SK-N-SH (cell line): ENCODE measurements at regions not wholly inside any gene's neighbourhood (a gene's known extent, or its start where the extent isn't known, plus 50 kb on each side); places are given as distances from the start of the nearest gene placed in this dataset.

Experiments
- CTCF ChIA-PET: fragments of 300-600, 350-600 bp; formaldehyde crosslinking; extraction: SDS; loops from one replicate; lab custom pipeline; 2021; lab: Yijun Ruan, JAX
- POLR2A ChIA-PET: fragments of 350-600 bp; sonication (Branson Sonifier 250); formaldehyde crosslinking; extraction: SDS; loops from one replicate; lab custom pipeline; 2020; ENCODE audit warnings: antibody characterized with exemption, inconsistent platforms; lab: Yijun Ruan, JAX
- DNase-seq: peaks from one replicate; pipeline ENCODE4 v3.0.0; 2012
- H2AFZ ChIP-seq: fragments of 200-600 bp; sonication (generic); 2 replicates; pipeline ENCODE4 v1.8.1; 2016; ENCODE audit warnings: antibody characterized with exemption, mild to moderate bottlenecking, low read depth
- H3F3A ChIP-seq: fragments of 200-600 bp; sonication (generic); replicated peaks from 2 replicates; pipeline ENCODE3; 2016; ENCODE audit warnings: antibody characterized with exemption, mild to moderate bottlenecking; ENCODE audit not compliant: insufficient read depth
- H3K27ac ChIP-seq, 2 experiments: fragments of 200-500 bp in 1 of 2; fragments of 200-600 bp in 1 of 2; sonication (Bioruptor generic) in 1 of 2; sonication (generic), shearing (Covaris generic) in 1 of 2; 2 replicates each; pipeline versions ENCODE4 v1.5.1 to v1.6.1; 2014 to 2016; ENCODE audit warnings: low read depth in 2 of 2, inconsistent platforms in 1 of 2, low read length in 1 of 2, mild to moderate bottlenecking in 1 of 2, mixed read lengths in 1 of 2
- H3K27me3 ChIP-seq: fragments of 200-600 bp; sonication (generic), shearing (Covaris generic); 2 replicates; pipeline ENCODE4 v1.6.1; 2016; ENCODE audit warnings: mixed run types; ENCODE audit not compliant: insufficient read depth
- H3K36me3 ChIP-seq, 2 experiments: fragments of 200-500 bp in 1 of 2; fragments of 200-600 bp in 1 of 2; sonication (Bioruptor generic) in 1 of 2; sonication (generic) in 1 of 2; replicated peaks in 1 of 2; 2 replicates each; pipeline versions ENCODE3 to v1.5.1; 2014 to 2016; ENCODE audit warnings: low read length in 1 of 2, mild to moderate bottlenecking in 1 of 2; ENCODE audit not compliant: insufficient read depth in 2 of 2, control insufficient read depth in 1 of 2
- H3K4me1 ChIP-seq, 2 experiments: fragments of 200-500 bp in 1 of 2; fragments of 200-600 bp in 1 of 2; sonication (Bioruptor generic) in 1 of 2; sonication (generic), shearing (Covaris generic) in 1 of 2; 2 replicates each; pipeline versions ENCODE4 v1.5.1 to v1.6.1; 2014 to 2016; ENCODE audit warnings: low read depth in 1 of 2, low read length in 1 of 2, mixed run types in 1 of 2; ENCODE audit not compliant: insufficient read depth in 2 of 2, control insufficient read depth in 1 of 2
- H3K4me2 ChIP-seq: fragments of 200-600 bp; sonication (generic), shearing (Covaris generic); 2 replicates; pipeline ENCODE4 v1.6.1; 2017; ENCODE audit warnings: mixed run types
- H3K4me3 ChIP-seq, 2 experiments: fragments of 200-500 bp in 1 of 2; fragments of 200-600 bp in 1 of 2; sonication (Bioruptor generic) in 1 of 2; sonication (generic), shearing (Covaris generic) in 1 of 2; 2 replicates each; pipeline versions ENCODE4 v1.5.1 to v1.8.1; 2014 to 2016; ENCODE audit warnings: low read depth in 2 of 2, inconsistent platforms in 1 of 2, low read length in 1 of 2, mild to moderate bottlenecking in 1 of 2, mixed read lengths in 1 of 2, moderate library complexity in 1 of 2
- H3K79me2 ChIP-seq: fragments of 200-600 bp; sonication (generic); 2 replicates; pipeline ENCODE4 v1.8.1; 2017; ENCODE audit warnings: mild to moderate bottlenecking; ENCODE audit not compliant: insufficient read depth
- H3K9ac ChIP-seq: fragments of 200-600 bp; sonication (generic); 2 replicates; pipeline ENCODE4 v1.6.1; 2017; ENCODE audit warnings: mixed run types
- H3K9me2 ChIP-seq: fragments of 200-600 bp; sonication (generic); 2 replicates; pipeline ENCODE4 v1.6.1; 2017; ENCODE audit warnings: mixed run types
- H3K9me3 ChIP-seq: fragments of 200-600 bp; sonication (generic); 2 replicates; pipeline ENCODE4 v1.6.1; 2017; ENCODE audit warnings: mixed run types, mild to moderate bottlenecking, moderate library complexity
- H4K20me1 ChIP-seq: fragments of 200-600 bp; sonication (generic); 2 replicates; pipeline ENCODE4 v1.6.1; 2017; ENCODE audit warnings: mild to moderate bottlenecking, mixed run types; ENCODE audit not compliant: insufficient read depth
- CHD2 ChIP-seq: fragments of 150-350 bp; IDR thresholded peaks from 2 replicates; pipeline ENCODE4 v1.6.1; 2018; ENCODE audit warnings: low read length; ENCODE audit not compliant: partially characterized antibody
- EP300 ChIP-seq, 2 experiments: IDR thresholded peaks; 2 replicates each; pipeline versions ENCODE4 v1.4.0 to v1.6.1; 2012; ENCODE audit warnings: borderline replicate concordance in 1 of 2, low read depth in 1 of 2, low read length in 1 of 2
- EZH2phosphoT487 ChIP-seq: fragments of 200-600 bp; sonication (generic); IDR thresholded peaks from 2 replicates; pipeline ENCODE4 v1.6.1; 2017; ENCODE audit warnings: low read depth, mixed run types, mild to moderate bottlenecking, antibody characterized with exemption, moderate library complexity, borderline replicate concordance
- FOXJ3 ChIP-seq: sonication (generic); formaldehyde crosslinking; IDR thresholded peaks from 2 replicates; pipeline ENCODE4 v1.5.1; 2020; ENCODE audit warnings: mild to moderate bottlenecking, missing genetic modification reagents
- FOXM1 ChIP-seq: IDR thresholded peaks from 2 replicates; pipeline ENCODE4 v1.4.0; 2012; ENCODE audit warnings: low read depth, mild to moderate bottlenecking
- IRF3 ChIP-seq: fragments of 150-350 bp; IDR thresholded peaks from 2 replicates; pipeline ENCODE4 v1.6.1; 2016; ENCODE audit warnings: mild to moderate bottlenecking, low read depth, low read length
- JUND ChIP-seq: IDR thresholded peaks from 2 replicates; pipeline ENCODE4 v1.4.0; 2012
- MAX ChIP-seq: IDR thresholded peaks from 2 replicates; pipeline ENCODE4 v1.4.0; 2012; ENCODE audit warnings: low read depth
- NFIC ChIP-seq: IDR thresholded peaks from 2 replicates; pipeline ENCODE4 v1.4.0; 2012; ENCODE audit warnings: borderline replicate concordance
- PBX3 ChIP-seq: IDR thresholded peaks from 2 replicates; pipeline ENCODE4; 2012
- POLR2AphosphoS5 ChIP-seq: IDR thresholded peaks from 2 replicates; pipeline ENCODE4 v1.6.1; 2012; ENCODE audit warnings: low read depth, low read length
- RAD21 ChIP-seq: IDR thresholded peaks from 2 replicates; pipeline ENCODE4 v1.6.1; 2012; ENCODE audit warnings: mild to moderate bottlenecking, low read length
- REST ChIP-seq: IDR thresholded peaks from 2 replicates; pipeline ENCODE4 v1.6.1; 2012; ENCODE audit warnings: mild to moderate bottlenecking, low read depth, low read length, moderate library complexity
- RFX5 ChIP-seq: IDR thresholded peaks from 2 replicates; pipeline ENCODE4 v1.6.1; 2012; ENCODE audit warnings: mild to moderate bottlenecking, improper control_type of control experiment, low read length
- SIN3A ChIP-seq: IDR thresholded peaks from 2 replicates; pipeline ENCODE4 v1.6.1; 2012; ENCODE audit warnings: low read depth, mild to moderate bottlenecking, low read length, moderate library complexity, borderline replicate concordance
- TAF1 ChIP-seq: IDR thresholded peaks from 2 replicates; pipeline ENCODE4 v1.6.1; 2012; ENCODE audit warnings: low read depth, mild to moderate bottlenecking, low read length, moderate library complexity, borderline replicate concordance
- TCF12 ChIP-seq: IDR thresholded peaks from 2 replicates; pipeline ENCODE4 v1.4.0; 2012
- TEAD4 ChIP-seq: IDR thresholded peaks from 2 replicates; pipeline ENCODE4 v1.4.0; 2012; ENCODE audit warnings: mild to moderate bottlenecking, borderline replicate concordance; ENCODE audit not compliant: insufficient read depth
- YY1 ChIP-seq: IDR thresholded peaks from 2 replicates; pipeline ENCODE4 v1.4.0; 2012; ENCODE audit warnings: low read depth, mild to moderate bottlenecking
- ZBTB33 ChIP-seq: IDR thresholded peaks from 2 replicates; pipeline ENCODE4 v1.4.0; 2012; ENCODE audit warnings: low read depth, borderline replicate concordance
- WGBS: methylation state at CpG from one replicate; pipeline ENCODE4 v1.1.6; 2017; ENCODE audit warnings: low lambda C conversion rate; 5-methylcytosine and 5-hydroxymethylcytosine counted together

DNA sequence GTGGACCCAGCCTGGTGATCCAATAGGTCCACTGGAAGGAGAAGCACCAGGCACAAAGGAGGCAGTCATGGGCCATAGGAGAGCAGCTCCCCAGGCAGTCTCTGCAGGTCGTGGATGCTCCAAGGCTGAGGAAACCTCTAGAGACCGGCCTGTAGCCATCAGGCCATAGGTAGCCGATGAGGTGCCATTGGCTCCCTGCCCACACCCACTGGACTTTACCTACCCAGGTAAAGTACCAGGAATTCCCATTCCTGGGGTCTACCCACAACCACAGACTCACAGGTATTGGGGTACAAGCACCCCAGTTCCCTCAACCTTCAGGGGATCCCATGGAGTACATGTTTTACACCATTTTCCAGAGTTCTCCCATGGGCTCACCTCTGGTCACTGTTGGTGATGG is 188.0 kb upstream of the TCERG1L start:
- Histone ChIP-seq H3K27me3 (no peaks in the 10 kb centered on the region), H3K4me3 (no peak overlapping the region), H3K9ac (no peak overlapping the region), H3K27ac (no peak overlapping the region), H3K4me2 (no peak overlapping the region), H3K4me1 (no peaks in the 10 kb centered on the region), H3K9me2 (no peaks in the 10 kb centered on the region), H4K20me1 (no peaks in the 10 kb centered on the region), H3K79me2 (no peaks in the 10 kb centered on the region), H3K36me3 (no peaks in the 10 kb centered on the region), H3K9me3 (peaks cover 3% of the 10 kb centered on the region; the same call in 1 of the 2 replicates), H3F3A (no peaks in the 10 kb centered on the region), H2AFZ (no peak overlapping the region)
- ChIA-PET POLR2A (no interaction called here), CTCF (interaction anchor here (1.9 kb wide), 1 partner anchor 46 kb away, joined by 6 read pairs; no protein-coding TSS in a partner anchor)
- 12% methylated on average over 3 of the region's 3 CpGs for WGBS
- DNase-seq: no peak
- TF ChIP-seq ZBTB33 (no peak), TEAD4 (no peak), EZH2phosphoT487 (no peak), FOXJ3 (CRISPR knock-in tag) (no peak), FOXM1 (no peak)

- H3K9me3 ChIP-seq: peaks cover 3% of the 10 kb centered on the region; the same call in 1 of the 2 replicates
- no peaks in the 10 kb centered on the region for H3K79me2 ChIP-seq
- no peak overlapping the region for H2AFZ ChIP-seq
- no peak for TF ChIP-seq POLR2AphosphoS5
- no peak for TF ChIP-seq PBX3
- TF ChIP-seq REST: no peak
- TF ChIP-seq TCF12: no peak
- TF ChIP-seq NFIC: no peak
- no peak for TF ChIP-seq MAX
- no peak for TF ChIP-seq IRF3
- no peak for TF ChIP-seq JUND
- TF ChIP-seq RAD21: no peak
- no peak for TF ChIP-seq TAF1
- no peak for TF ChIP-seq YY1
- no peak for TF ChIP-seq RFX5
- no peak for TF ChIP-seq FOXM1
- no peak for TF ChIP-seq CHD2
- TF ChIP-seq EP300 (IDR thresholded peaks at IDR 0.05; ENCODE audit: borderline replicate concordance in 1 of 2, low read depth in 1 of 2, low read length in 1 of 2): no peak
- no peak for TF ChIP-seq FOXJ3 (CRISPR knock-in tag)
- no peak for TF ChIP-seq SIN3A
- TF ChIP-seq, all 33 proteins: peak for 0
- H3K36me3 ChIP-seq: no peaks in the 10 kb centered on the region
- ChIA-PET CTCF (interaction anchor here (1.9 kb wide), 1 partner anchor 46 kb away, joined by 6 read pairs; no protein-coding TSS in a partner anchor), POLR2A (no interaction called here)
- no peak overlapping the region for H3K27ac ChIP-seq
- no peak for DNase-seq
- H3K4me2 ChIP-seq: no peak overlapping the region
- no peaks in the 10 kb centered on the region for H4K20me1 ChIP-seq
- H3K27me3 ChIP-seq: no peaks in the 10 kb centered on the region
- H3K9ac ChIP-seq: no peak overlapping the region
- no peaks in the 10 kb centered on the region for H3K9me2 ChIP-seq
- no peaks in the 10 kb centered on the region for H3K4me1 ChIP-seq
- WGBS: 29% methylated on average over 5 of the region's 9 CpGs
- H3F3A ChIP-seq: no peaks in the 10 kb centered on the region
- H3K4me3 ChIP-seq: no peak overlapping the region
These were observed 188.7 kb upstream of the TCERG1L start for GRCh38 chr10:131500181-131500580.
